GM19397 (cell line): ENCODE measurements at regions not wholly inside any gene's neighbourhood (a gene's known extent, or its start where the extent isn't known, plus 50 kb on each side); places are given as distances from the start of the nearest gene placed in this dataset.

Experiments used
- ATAC-seq: cut with Tn5 transposase; IDR thresholded peaks from one replicate; pipeline ENCODE4 v1.9.1; 2021; ENCODE audit warnings: mild to moderate bottlenecking, moderate library complexity; ENCODE audit not compliant: unreplicated experiment

DNA sequence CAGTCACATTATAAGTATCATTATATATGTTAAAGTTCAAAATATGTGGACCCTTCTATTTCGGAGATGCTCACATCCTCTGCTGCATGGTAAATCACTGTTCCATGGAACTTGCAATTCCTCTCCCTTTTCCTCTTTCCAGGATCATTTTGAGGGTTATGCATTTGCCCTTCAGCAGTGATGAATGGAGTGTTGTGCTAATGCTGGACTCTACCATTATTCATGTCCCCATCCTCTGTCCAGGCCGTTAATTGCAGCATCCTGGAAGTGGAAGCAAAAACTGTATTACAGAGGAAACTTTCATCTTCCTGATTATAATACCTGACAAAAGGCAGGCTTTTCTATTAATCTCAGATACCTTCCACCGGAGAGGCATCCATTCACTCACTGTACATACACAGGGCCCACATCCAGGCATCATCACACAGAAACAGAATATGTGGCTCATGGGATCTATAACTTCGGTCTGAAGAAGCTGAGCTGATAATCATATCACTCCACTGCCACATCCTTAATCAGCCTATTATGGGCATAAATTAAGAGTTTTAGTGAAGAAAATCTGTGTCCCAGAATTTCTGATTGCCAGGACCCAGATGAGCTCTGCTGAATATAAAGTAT is 65.0 kb upstream of the ACO1 start:
- ATAC-seq = no peak

GRCh38 chr9:32322622-32323021 is 61.8 kb upstream of the ACO1 start:
- no peak for ATAC-seq

GRCh38 chr9:32326146-32326545 is 58.3 kb upstream of the ACO1 start:
- no peak for ATAC-seq

GRCh38 chr9:32331240-32331639 is 53.2 kb upstream of the ACO1 start:
- ATAC-seq = no peak

DNA sequence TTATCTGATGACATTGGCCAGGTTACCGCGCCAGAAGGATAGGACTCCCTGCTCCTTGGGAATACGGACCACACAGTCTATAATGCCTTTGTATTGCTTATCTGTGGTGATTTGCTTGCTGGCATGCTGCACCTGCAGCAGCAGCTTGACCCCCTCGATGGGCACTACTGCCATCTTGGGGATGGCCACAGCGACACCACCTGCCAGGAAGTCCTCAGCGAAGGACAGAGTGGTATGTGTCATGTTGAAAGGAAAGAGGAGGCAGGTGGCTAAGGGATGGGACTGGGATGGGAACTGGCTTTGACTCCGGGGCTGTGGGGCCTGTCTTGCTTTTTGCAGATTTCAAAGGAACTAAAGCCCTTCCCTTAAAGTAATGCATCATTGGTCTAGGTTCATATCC is 50.3 kb upstream of the ACO1 start:
- ATAC-seq = no peak
